GM21381 (cell line): ENCODE measurements at regions not wholly inside any gene's neighbourhood (a gene's known extent, or its start where the extent isn't known, plus 50 kb on each side); places are given as distances from the start of the nearest gene placed in this dataset.

Source experiments
- ATAC-seq: cut with Tn5 transposase; IDR thresholded peaks from one replicate; pipeline ENCODE4 v1.9.1; 2021; ENCODE audit warnings: mild to moderate bottlenecking, moderate library complexity; ENCODE audit not compliant: unreplicated experiment

- no peak for ATAC-seq
Observed at GRCh38 chr6:146902846-146903245, 301.4 kb upstream of the STXBP5 start.

GRCh38 chr6:146903451-146903850 lies 300.8 kb upstream of the STXBP5 start:
- ATAC-seq, result no peak

- no peak for ATAC-seq
Observed at GRCh38 chr6:146904596-146904995, 299.6 kb upstream of the STXBP5 start.

- ATAC-seq, result no peak
Observed at GRCh38 chr6:146905181-146905704, 299.0 kb upstream of the STXBP5 start.

- no peak for ATAC-seq
Observed at GRCh38 chr6:146908786-146909185, 295.4 kb upstream of the STXBP5 start.

GRCh38 chr6:146909376-146909775 lies 294.8 kb upstream of the STXBP5 start:
- ATAC-seq, result no peak

- ATAC-seq, result no peak
Observed at GRCh38 chr6:146909886-146910285, 294.3 kb upstream of the STXBP5 start.

GRCh38 chr6:146910611-146911010 lies 293.6 kb upstream of the STXBP5 start:
- no peak for ATAC-seq

GRCh38 chr6:146911635-146912215 lies 292.5 kb upstream of the STXBP5 start:
- ATAC-seq, result no peak

- no peak for ATAC-seq
Observed at GRCh38 chr6:146912730-146913685, 291.2 kb upstream of the STXBP5 start.

GRCh38 chr6:146913842-146914488 lies 290.3 kb upstream of the STXBP5 start:
- no peak for ATAC-seq

- ATAC-seq, result no peak
Observed at GRCh38 chr6:146914489-146915483, 289.4 kb upstream of the STXBP5 start.

GRCh38 chr6:146915671-146916127 lies 288.5 kb upstream of the STXBP5 start:
- no peak for ATAC-seq

- ATAC-seq, result no peak
Observed at GRCh38 chr6:146916435-146917025, 287.7 kb upstream of the STXBP5 start.

- no peak for ATAC-seq
Observed at GRCh38 chr6:146917182-146917581, 287.0 kb upstream of the STXBP5 start.

GRCh38 chr6:146917979-146918378 lies 286.2 kb upstream of the STXBP5 start:
- ATAC-seq, result no peak

GRCh38 chr6:146919017-146919416 lies 285.2 kb upstream of the STXBP5 start:
- ATAC-seq, result no peak

GRCh38 chr6:146923205-146923833 lies 280.9 kb upstream of the STXBP5 start:
- ATAC-seq, result no peak

- no peak for ATAC-seq
Observed at GRCh38 chr6:146925846-146926245, 278.4 kb upstream of the STXBP5 start.
